Right atrium auricular region (tissue), 2 donors: ENCODE measurements at regions not wholly inside any gene's neighbourhood (a gene's known extent, or its start where the extent isn't known, plus 50 kb on each side); places are given as distances from the start of the nearest gene placed in this dataset.

Experiments
- DNase-seq: peaks from one replicate; pipeline ENCODE4 v3.0.0-alpha.2; 2019; ENCODE audit warnings: low spot score
- H3K27ac ChIP-seq, 2 donors: fragments of 200-600 bp; sonication (generic); 1 replicate in 1 of 2; 2 replicates in 1 of 2; pipeline ENCODE4 v1.5.1; 2016 to 2019
- H3K27me3 ChIP-seq, 2 donors: fragments of 200-600 bp; sonication (generic); one replicate each; pipeline versions ENCODE4 v1.5.1 to v1.6.0; 2017 to 2019
- H3K36me3 ChIP-seq: fragments of 200-600 bp; sonication (generic); one replicate; pipeline ENCODE4 v1.5.1; 2016
- H3K4me1 ChIP-seq, 2 donors: fragments of 200-600 bp; sonication (generic); one replicate each; pipeline versions ENCODE4 v1.5.1 to v1.6.0; 2017 to 2019
- H3K4me3 ChIP-seq, 2 donors: fragments of 200-600 bp; sonication (generic); 1 replicate in 1 of 2; 2 replicates in 1 of 2; pipeline ENCODE4 v1.5.1; 2017 to 2019; ENCODE audit warnings: mild to moderate bottlenecking in 1 of 2, moderate library complexity in 1 of 2
- H3K9me3 ChIP-seq, 2 donors: fragments of 200-600 bp; sonication (generic); one replicate each; pipeline ENCODE4 v1.5.1; 2019
- CTCF ChIP-seq, 2 donors: fragments of 200-600 bp; sonication (generic); IDR thresholded peaks; one replicate each; pipeline ENCODE4 v1.5.1; 2019; ENCODE audit warnings: antibody characterized with exemption in 2 of 2

GRCh38 chr16:26189536-26189935 lies 497.8 kb downstream of the HS3ST4 start:
- H3K27me3 ChIP-seq, result no peaks in the 10 kb centered on the region
- no peaks in the 10 kb centered on the region for H3K9me3 ChIP-seq
- H3K4me1 ChIP-seq, result no peaks in the 10 kb centered on the region
- no peaks in the 10 kb centered on the region for H3K36me3 ChIP-seq
- no peak for DNase-seq
- H3K4me3 ChIP-seq, result no peak overlapping the region
- TF ChIP-seq CTCF (IDR thresholded peaks at IDR 0.05), result no peak
- no peak overlapping the region for H3K27ac ChIP-seq

- no peak for TF ChIP-seq CTCF (IDR thresholded peaks at IDR 0.05)
- Histone ChIP-seq H3K27ac (no peak overlapping the region), H3K9me3 (no peaks in the 10 kb centered on the region), H3K36me3 (no peaks in the 10 kb centered on the region), H3K27me3 (no peaks in the 10 kb centered on the region), H3K4me3 (no peak overlapping the region), H3K4me1 (no peaks in the 10 kb centered on the region)
- DNase-seq, result no peak
Measured at GRCh38 chr16:26194526-26194925, 502.8 kb downstream of the HS3ST4 start.

- no peak overlapping the region for H3K27ac ChIP-seq
Measured at GRCh38 chr16:26195225-26195624, 503.5 kb downstream of the HS3ST4 start.

GRCh38 chr16:26196310-26196709 lies 504.6 kb downstream of the HS3ST4 start:
- Histone ChIP-seq H3K27ac (no peak overlapping the region), H3K36me3 (no peaks in the 10 kb centered on the region), H3K27me3 (no peaks in the 10 kb centered on the region), H3K4me1 (no peaks in the 10 kb centered on the region), H3K4me3 (no peak overlapping the region), H3K9me3 (no peaks in the 10 kb centered on the region)
- DNase-seq, result no peak
- no peak for TF ChIP-seq CTCF (IDR thresholded peaks at IDR 0.05)

More at GRCh38 chr16:26195225-26195624, 503.5 kb downstream of the HS3ST4 start:
- no peak for TF ChIP-seq CTCF (IDR thresholded peaks at IDR 0.05)
- no peaks in the 10 kb centered on the region for H3K9me3 ChIP-seq
- no peak for DNase-seq
- H3K27me3 ChIP-seq, result no peaks in the 10 kb centered on the region
- H3K4me3 ChIP-seq, result no peak overlapping the region
- H3K4me1 ChIP-seq, result no peaks in the 10 kb centered on the region
- no peaks in the 10 kb centered on the region for H3K36me3 ChIP-seq

GRCh38 chr16:26196802-26197201 lies 505.0 kb downstream of the HS3ST4 start:
- Histone ChIP-seq H3K4me3 (no peak overlapping the region), H3K27ac (no peak overlapping the region), H3K36me3 (no peaks in the 10 kb centered on the region), H3K9me3 (no peaks in the 10 kb centered on the region), H3K4me1 (no peaks in the 10 kb centered on the region), H3K27me3 (no peaks in the 10 kb centered on the region)
- TF ChIP-seq CTCF (IDR thresholded peaks at IDR 0.05), result no peak
- DNase-seq, result no peak

GRCh38 chr16:26197707-26198106 lies 505.9 kb downstream of the HS3ST4 start:
- no peaks in the 10 kb centered on the region for H3K36me3 ChIP-seq
- no peak for DNase-seq
- no peak overlapping the region for H3K27ac ChIP-seq
- H3K9me3 ChIP-seq, result no peaks in the 10 kb centered on the region
- H3K27me3 ChIP-seq, result no peaks in the 10 kb centered on the region
- H3K4me1 ChIP-seq, result no peaks in the 10 kb centered on the region
- no peak for TF ChIP-seq CTCF (IDR thresholded peaks at IDR 0.05)
- H3K4me3 ChIP-seq, result no peak overlapping the region
